RCC 7860 (cell line): ENCODE measurements at regions not wholly inside any gene's neighbourhood (a gene's known extent, or its start where the extent isn't known, plus 50 kb on each side); places are given as distances from the start of the nearest gene placed in this dataset.
"Not testable (repeated sequence)": the region's sequence is repeated elsewhere in the genome, so short reads cannot be mapped to it uniquely, and the experiment has no call there.

Source experiments
- DNase-seq: peaks from one replicate; pipeline ENCODE4 v3.0.0-alpha.2; 2015; ENCODE audit warnings: low spot score
- FAIRE-seq: peaks from 2 replicates; lab custom pipeline; 2012; peaks lifted over from hg19 to GRCh38; lab: Jason Lieb, UNC

DNA sequence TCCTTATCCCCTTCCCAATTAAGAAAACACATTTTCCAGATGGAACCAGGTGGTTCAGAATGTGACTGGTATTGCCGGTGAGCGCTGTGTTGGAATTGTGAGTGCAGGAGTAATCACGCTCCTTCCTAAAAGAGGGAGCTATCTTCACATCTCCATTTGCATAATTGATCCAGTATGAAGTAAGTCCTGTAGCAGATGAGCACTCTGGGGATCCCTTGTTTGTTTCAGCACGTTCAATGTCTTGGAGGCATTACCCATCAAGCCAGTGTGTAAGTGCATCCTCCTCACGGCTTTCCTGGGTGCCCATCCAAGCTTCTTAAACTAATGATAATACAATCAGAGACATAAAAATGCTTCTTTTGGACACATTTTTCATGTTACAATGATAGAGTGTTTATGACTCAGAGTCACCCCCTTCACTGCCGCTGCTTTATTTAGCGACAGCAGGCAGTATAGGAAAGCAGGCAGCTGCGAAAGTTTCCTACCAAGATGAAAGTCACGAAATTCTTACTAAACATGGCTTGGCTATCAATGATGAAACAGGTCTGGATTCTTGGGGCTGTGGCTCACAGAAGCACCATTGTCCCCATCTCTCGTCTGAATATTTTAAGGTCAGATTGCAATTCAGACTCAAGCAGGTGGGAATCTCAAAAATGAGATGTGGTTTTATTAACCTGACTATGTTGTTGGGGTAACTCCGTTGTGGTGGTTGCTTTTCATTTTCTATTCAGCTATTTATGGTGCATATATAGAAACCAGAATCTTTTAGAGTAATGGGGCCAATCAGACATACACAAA lies 346.3 kb upstream of the MDFIC2 start:
- DNase-seq (no peak), FAIRE-seq (no peak)

DNA sequence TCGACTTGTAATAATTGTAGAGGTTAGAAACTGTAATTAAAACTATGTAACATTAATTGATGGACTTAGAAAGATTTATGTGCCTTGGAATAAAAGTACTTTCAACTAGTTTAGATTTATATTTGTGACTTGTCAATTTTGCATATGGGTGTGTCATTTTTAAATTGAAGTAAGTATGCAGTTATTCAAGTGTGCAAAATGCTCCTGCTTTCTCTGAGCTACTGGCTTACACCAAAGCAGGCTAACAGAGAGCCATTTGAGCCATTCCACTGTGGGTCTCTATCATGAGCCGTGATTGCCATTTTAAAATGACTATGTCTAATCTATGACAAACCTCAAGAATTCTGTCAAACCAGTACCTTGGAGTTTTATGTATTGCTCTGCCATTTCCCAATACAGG lies 345.0 kb upstream of the MDFIC2 start:
- FAIRE-seq (no peak), DNase-seq (no peak)

DNA sequence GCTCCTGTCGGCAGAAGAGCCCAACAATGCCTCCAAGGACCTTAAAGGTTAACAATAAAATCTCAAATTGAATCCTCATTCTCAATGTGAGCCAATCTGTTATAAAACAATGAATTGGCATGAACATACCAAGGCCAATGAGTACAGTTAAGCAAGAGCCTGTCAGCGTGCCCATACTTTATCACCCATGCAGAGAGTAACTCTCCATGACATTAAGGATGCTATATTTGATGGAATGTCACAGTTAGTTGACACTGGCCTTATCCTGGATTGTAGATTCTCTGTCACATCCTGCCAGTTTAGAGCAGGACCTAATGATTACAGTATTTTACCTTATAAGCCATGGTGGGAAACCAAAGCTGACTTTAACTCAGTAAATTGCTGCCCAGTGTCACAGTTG lies 335.4 kb upstream of the MDFIC2 start:
- no peak for DNase-seq
- no peak for FAIRE-seq

- no peak for FAIRE-seq
- DNase-seq: no peak
Measured at GRCh38 chr3:70647094-70647493, 334.7 kb upstream of the MDFIC2 start.

DNA sequence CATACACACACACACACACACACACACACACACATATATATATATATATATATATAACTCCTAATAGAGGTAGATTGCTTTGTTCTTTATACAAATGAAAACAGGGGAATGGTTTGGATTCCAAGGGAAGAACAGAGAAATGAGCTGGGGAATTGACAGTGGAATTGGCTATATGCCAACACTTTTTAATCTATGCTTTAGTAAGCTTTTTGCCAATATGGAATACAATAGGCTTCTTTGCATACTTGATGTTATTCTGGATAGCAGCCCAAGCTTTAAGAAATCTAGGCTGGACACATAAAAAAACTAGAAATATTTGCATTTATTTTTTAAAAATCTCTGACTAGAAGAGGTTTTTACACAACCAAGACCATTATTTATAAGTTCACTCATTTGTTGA lies 334.2 kb upstream of the MDFIC2 start:
- no peak for FAIRE-seq
- no peak for DNase-seq

GRCh38 chr3:70640481-70640880 lies 328.0 kb upstream of the MDFIC2 start:
- no peak for FAIRE-seq
- DNase-seq: no peak

- DNase-seq (no peak), FAIRE-seq (no peak)
Measured at GRCh38 chr3:70635301-70635700, 322.9 kb upstream of the MDFIC2 start.

- FAIRE-seq (no peak), DNase-seq (no peak)
Measured at GRCh38 chr3:70631716-70632307, 319.4 kb upstream of the MDFIC2 start.

DNA sequence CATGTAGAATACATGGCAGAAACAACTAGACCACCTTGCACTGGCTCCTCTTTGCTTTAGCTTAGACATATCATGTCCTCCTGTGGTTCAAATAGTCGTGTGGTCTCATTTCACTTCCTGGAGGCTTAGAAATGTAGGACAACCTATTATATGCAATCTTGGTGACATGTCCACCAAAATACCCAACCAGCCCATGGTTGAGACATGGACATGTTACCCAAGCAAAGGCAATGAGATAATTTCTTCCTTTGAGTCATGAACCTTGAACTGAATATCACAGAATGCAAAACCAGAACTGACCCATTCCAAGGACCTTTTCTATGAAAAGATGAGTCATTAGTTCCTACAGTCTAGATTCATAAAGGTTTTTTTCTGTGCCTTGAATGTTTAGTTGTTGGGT lies 309.0 kb upstream of the MDFIC2 start:
- DNase-seq: no peak
- no peak for FAIRE-seq

- FAIRE-seq (no peak), DNase-seq (no peak)
Measured at GRCh38 chr3:70620956-70621355, 308.5 kb upstream of the MDFIC2 start.

- FAIRE-seq (no peak), DNase-seq (no peak)
Measured at GRCh38 chr3:70620367-70620766, 307.9 kb upstream of the MDFIC2 start.

DNA sequence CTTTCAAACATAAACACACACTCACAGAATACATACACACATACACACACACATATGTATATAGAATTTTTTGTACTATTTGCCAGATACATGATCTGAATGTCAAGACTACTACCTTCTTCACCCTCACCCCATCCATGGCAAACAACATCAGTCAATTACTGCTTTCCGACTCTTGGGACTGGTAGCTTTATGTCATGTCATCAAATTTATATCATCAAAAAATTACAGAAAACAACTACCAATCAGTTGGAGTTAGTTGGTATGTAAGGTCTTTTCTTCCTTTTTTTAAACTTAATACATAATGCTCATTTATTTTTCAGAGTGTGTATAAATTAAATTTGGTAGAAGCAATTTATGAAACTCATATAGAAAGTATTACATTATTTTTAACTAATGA lies 305.7 kb upstream of the MDFIC2 start:
- FAIRE-seq: no peak

GRCh38 chr3:70617349-70617748 lies 304.9 kb upstream of the MDFIC2 start:
- not testable (repeated sequence) for DNase-seq, FAIRE-seq

More for the DNA sequence above, 305.7 kb upstream of the MDFIC2 start:
- no peak for DNase-seq

DNA sequence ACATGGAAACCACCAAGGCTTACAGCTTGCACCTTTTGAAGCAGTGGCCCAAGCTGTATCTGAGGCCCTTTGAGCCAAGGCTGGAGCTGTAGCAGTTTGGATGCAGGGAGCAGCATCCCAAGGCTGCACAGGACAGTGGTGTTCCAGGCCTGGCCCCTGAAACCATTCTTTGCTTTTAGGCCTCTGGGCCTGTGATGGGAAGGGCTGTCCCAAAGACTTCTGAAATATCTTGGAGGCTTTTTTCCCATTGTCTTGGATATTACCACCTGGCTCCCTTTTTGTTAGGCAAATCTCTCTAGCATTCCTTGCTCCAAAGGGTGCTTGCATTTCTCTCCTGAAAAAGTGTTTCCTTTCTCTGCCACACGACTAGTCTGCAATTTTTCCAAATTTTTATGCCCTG lies 302.8 kb upstream of the MDFIC2 start:
- FAIRE-seq (no peak), DNase-seq (no peak)

GRCh38 chr3:70614111-70614510 lies 301.7 kb upstream of the MDFIC2 start:
- no peak for DNase-seq
- FAIRE-seq: no peak

DNA sequence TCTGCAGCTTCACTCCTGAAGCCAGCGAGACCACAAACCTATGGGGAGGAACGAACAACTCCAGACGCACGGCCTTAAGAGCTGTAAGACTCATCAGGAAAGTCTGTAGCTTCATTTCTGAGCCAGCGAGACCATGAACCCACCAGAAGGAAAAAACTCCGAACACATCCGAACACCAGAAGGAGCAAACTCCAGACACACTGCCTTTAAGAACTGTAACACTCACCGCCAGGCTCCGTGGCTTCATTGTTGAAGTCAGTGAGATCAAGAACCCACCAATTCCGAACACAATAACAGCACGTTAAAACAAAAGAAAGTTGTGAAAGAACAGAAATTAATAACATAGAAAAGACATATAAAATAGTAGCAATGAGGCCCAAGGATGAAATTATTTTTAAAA lies 300.5 kb upstream of the MDFIC2 start:
- DNase-seq (no peak), FAIRE-seq (no peak)

GRCh38 chr3:70611667-70612277 lies 299.3 kb upstream of the MDFIC2 start:
- DNase-seq, FAIRE-seq: not testable (repeated sequence)

GRCh38 chr3:70608434-70608833 lies 296.0 kb upstream of the MDFIC2 start:
- FAIRE-seq (no peak), DNase-seq (no peak)

DNA sequence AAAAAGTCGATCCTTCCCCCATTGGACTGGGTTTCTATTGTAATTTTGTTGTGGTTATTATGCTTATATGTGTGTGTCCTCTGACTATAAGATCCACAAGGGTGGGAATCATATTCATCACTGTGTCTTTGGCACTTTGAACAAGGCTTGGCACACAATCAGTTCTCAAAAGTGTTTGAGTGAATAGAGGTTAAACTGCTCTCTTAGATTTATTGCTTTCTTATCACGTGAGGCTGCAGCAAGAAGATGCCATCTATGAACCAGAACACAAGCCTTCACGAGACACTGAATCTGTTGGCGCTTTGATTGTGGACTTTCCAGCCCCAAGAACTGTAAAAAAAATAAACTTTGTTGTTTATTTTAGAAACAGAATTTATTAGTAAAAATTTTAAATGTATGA lies 295.0 kb upstream of the MDFIC2 start:
- DNase-seq (no peak), FAIRE-seq (no peak)

GRCh38 chr3:70606018-70606417 lies 293.6 kb upstream of the MDFIC2 start:
- no peak for DNase-seq

GRCh38 chr3:70603103-70603502 lies 290.7 kb upstream of the MDFIC2 start:
- no peak for DNase-seq
- FAIRE-seq: no peak

More at GRCh38 chr3:70606018-70606417, 293.6 kb upstream of the MDFIC2 start:
- no peak for FAIRE-seq

- FAIRE-seq: no peak
Measured at GRCh38 chr3:70597312-70597711, 284.9 kb upstream of the MDFIC2 start.

More at GRCh38 chr3:70597312-70597711, 284.9 kb upstream of the MDFIC2 start:
- DNase-seq: no peak
